Calu3 (cell line): ENCODE measurements at regions not wholly inside any gene's neighbourhood (a gene's known extent, or its start where the extent isn't known, plus 50 kb on each side); places are given as distances from the start of the nearest gene placed in this dataset.

Experiments used
- BruUV-seq: library from RNA; stranded (reverse); fragments of 400-500 nt; replicated peaks from 2 replicates; lab custom pipeline; 2021; lab: Mats Ljungman, UMichigan
- CTCF ChIA-PET: fragments of 300-600 bp; sonication (Branson Sonifier 250); formaldehyde crosslinking; loops from one replicate; lab custom pipeline; 2022; ENCODE audit warnings: antibody characterized with exemption; lab: Charles Lee
- DNase-seq: peaks from one replicate; pipeline ENCODE4 v3.0.0; 2022
- H3K27ac Mint-ChIP-seq: one replicate; pipeline ENCODE4 v1.8.0; 2022; ENCODE audit warnings: mixed read lengths; ENCODE audit not compliant: unreplicated experiment
- H3K27me3 Mint-ChIP-seq: one replicate; pipeline ENCODE4 v1.8.0; 2022; ENCODE audit warnings: mixed read lengths; ENCODE audit not compliant: unreplicated experiment
- H3K36me3 Mint-ChIP-seq: one replicate; pipeline ENCODE4 v1.8.0; 2022; ENCODE audit warnings: mild to moderate bottlenecking, moderate library complexity, mixed read lengths; ENCODE audit not compliant: insufficient read depth, unreplicated experiment
- H3K4me1 Mint-ChIP-seq: one replicate; pipeline ENCODE4 v1.8.0; 2022; ENCODE audit warnings: mild to moderate bottlenecking, low read depth, mixed read lengths; ENCODE audit not compliant: unreplicated experiment
- H3K4me3 Mint-ChIP-seq: one replicate; pipeline ENCODE4 v1.8.0; 2022; ENCODE audit warnings: mild to moderate bottlenecking, low read depth, moderate library complexity, mixed read lengths; ENCODE audit not compliant: unreplicated experiment
- H3K9me3 Mint-ChIP-seq: one replicate; pipeline ENCODE4 v1.8.0; 2022; ENCODE audit warnings: low read depth, mixed read lengths; ENCODE audit not compliant: unreplicated experiment
- CTCF ChIP-seq: fragments of 200-600 bp; IDR thresholded peaks from one replicate; pipeline ENCODE4 v1.8.0; 2022; ENCODE audit warnings: antibody characterized with exemption; ENCODE audit not compliant: unreplicated experiment
- intact Hi-C: fragments of 100-400 bp; cut with micrococcal nuclease; formaldehyde crosslinking; loops from one replicate; pipeline ENCODE4 v1.10.0; 2022; ENCODE audit not compliant: unreplicated experiment

- H3K9me3 Mint-ChIP-seq, result no peaks in the 10 kb centered on the region
- H3K4me1 Mint-ChIP-seq, result peaks cover 7% of the 10 kb centered on the region
- intact Hi-C loops, result no loop called here
- no peak for DNase-seq
- no TSS peak for BruUV-seq
- no peak overlapping the region for H3K4me3 Mint-ChIP-seq
- no peak for TF ChIP-seq CTCF
- H3K27ac Mint-ChIP-seq, result no peak overlapping the region
- H3K36me3 Mint-ChIP-seq, result no peaks in the 10 kb centered on the region
- no peaks in the 10 kb centered on the region for H3K27me3 Mint-ChIP-seq
- CTCF ChIA-PET, result no interaction called here
These were observed 1018.4 kb upstream of the TENM3 start for GRCh38 chr4:181224852-181225251.

- H3K27ac Mint-ChIP-seq, result no peak overlapping the region
- CTCF ChIA-PET, result no interaction called here
- intact Hi-C loops, result no loop called here
- no peaks in the 10 kb centered on the region for H3K27me3 Mint-ChIP-seq
- no peaks in the 10 kb centered on the region for H3K36me3 Mint-ChIP-seq
- no TSS peak for BruUV-seq
- no peaks in the 10 kb centered on the region for H3K4me1 Mint-ChIP-seq
- H3K9me3 Mint-ChIP-seq, result no peaks in the 10 kb centered on the region
- H3K4me3 Mint-ChIP-seq, result no peak overlapping the region
- no peak for TF ChIP-seq CTCF
- DNase-seq, result no peak
These were observed 1017.5 kb upstream of the TENM3 start for GRCh38 chr4:181225616-181226261.

GRCh38 chr4:181234951-181235680, 1008.1 kb upstream of the TENM3 start:
- no peaks in the 10 kb centered on the region for H3K36me3 Mint-ChIP-seq
- no peaks in the 10 kb centered on the region for H3K27me3 Mint-ChIP-seq
- H3K27ac Mint-ChIP-seq, result no peak overlapping the region
- no peaks in the 10 kb centered on the region for H3K9me3 Mint-ChIP-seq
- no peak overlapping the region for H3K4me3 Mint-ChIP-seq
- TF ChIP-seq CTCF, result no peak
- DNase-seq, result no peak
- intact Hi-C loops, result no loop called here
- no TSS peak for BruUV-seq
- CTCF ChIA-PET, result no interaction called here
- peaks cover 8% of the 10 kb centered on the region for H3K4me1 Mint-ChIP-seq

- no peak overlapping the region for H3K27ac Mint-ChIP-seq
- no peak overlapping the region for H3K4me3 Mint-ChIP-seq
- no peak for DNase-seq
- BruUV-seq, result no TSS peak
- no peaks in the 10 kb centered on the region for H3K4me1 Mint-ChIP-seq
- H3K36me3 Mint-ChIP-seq, result no peaks in the 10 kb centered on the region
- TF ChIP-seq CTCF, result no peak
- H3K27me3 Mint-ChIP-seq, result no peaks in the 10 kb centered on the region
- H3K9me3 Mint-ChIP-seq, result no peaks in the 10 kb centered on the region
- CTCF ChIA-PET, result no interaction called here
- intact Hi-C loops, result no loop called here
These were observed 997.9 kb upstream of the TENM3 start for GRCh38 chr4:181245326-181245725.
